H1 (cell line): ENCODE measurements at regions not wholly inside any gene's neighbourhood (a gene's known extent, or its start where the extent isn't known, plus 50 kb on each side); places are given as distances from the start of the nearest gene placed in this dataset.

Source experiments
- CTCF ChIA-PET: fragments of 300-600 bp; sonication (Branson Sonifier 250); formaldehyde crosslinking; loops from one replicate; lab custom pipeline; 2021; ENCODE audit not compliant: partially characterized antibody; lab: Charles Lee
- POLR2A ChIA-PET: fragments of 300-600 bp; sonication (Branson Sonifier 250); formaldehyde crosslinking; loops from one replicate; lab custom pipeline; 2021; ENCODE audit warnings: inconsistent platforms; ENCODE audit not compliant: partially characterized antibody; lab: Charles Lee
- DNase-seq, 2 experiments: peaks; one replicate each; pipeline versions ENCODE4 v3.0.0 to v3.0.0-alpha.2; 2010 to 2022; ENCODE audit warnings: low spot score in 2 of 2, low read depth in 1 of 2, mixed read lengths in 1 of 2
- FAIRE-seq: peaks from 2 replicates; lab custom pipeline; 2011; peaks lifted over from hg19 to GRCh38; lab: Jason Lieb, UNC
- H2AFZ ChIP-seq: 2 replicates; pipeline ENCODE4 v1.8.1; 2012; ENCODE audit warnings: low read length, inconsistent platforms
- H2AK5ac ChIP-seq: 2 replicates; pipeline ENCODE4 v1.6.1; 2013; ENCODE audit warnings: low read depth, low read length
- H2BK120ac ChIP-seq: replicated peaks from 2 replicates; pipeline ENCODE3; 2013; ENCODE audit warnings: low read depth, low read length, inconsistent platforms
- H2BK12ac ChIP-seq: 2 replicates; pipeline ENCODE4 v1.6.1; 2013; ENCODE audit warnings: low read depth, low read length
- H2BK15ac ChIP-seq: 2 replicates; pipeline ENCODE4 v1.6.1; 2013; ENCODE audit warnings: low read length
- H2BK20ac ChIP-seq: 2 replicates; pipeline ENCODE4 v1.6.1; 2013; ENCODE audit warnings: low read length
- H2BK5ac ChIP-seq: 2 replicates; pipeline ENCODE4 v1.6.1; 2013; ENCODE audit warnings: low read depth, low read length
- H3K14ac ChIP-seq: 2 replicates; pipeline ENCODE4 v1.6.1; 2013; ENCODE audit warnings: inconsistent platforms; ENCODE audit not compliant: insufficient read length
- H3K18ac ChIP-seq: 2 replicates; pipeline ENCODE4 v1.6.1; 2013; ENCODE audit warnings: low read length; ENCODE audit errors: extremely low read depth
- H3K23ac ChIP-seq: 2 replicates; pipeline ENCODE4 v1.6.1; 2013; ENCODE audit warnings: inconsistent platforms; ENCODE audit not compliant: insufficient read length
- H3K23me2 ChIP-seq: 2 replicates; pipeline ENCODE4 v1.6.1; 2013; ENCODE audit warnings: low read depth, low read length
- H3K27ac ChIP-seq: 2 replicates; pipeline ENCODE4 v1.6.1; 2011; ENCODE audit warnings: low read depth, low read length, inconsistent platforms
- H3K27me3 ChIP-seq, 4 experiments: replicated peaks in 1 of 4; 1 replicate in 1 of 4; 2 replicates in 3 of 4; pipeline versions ENCODE4 v1.6.1 to v1.8.1; 2011 to 2013; ENCODE audit warnings: low read length in 3 of 4, mild to moderate bottlenecking in 3 of 4, inconsistent platforms in 2 of 4, mixed read lengths in 2 of 4, moderate library complexity in 1 of 4; ENCODE audit not compliant: control insufficient read depth in 3 of 4, insufficient read depth in 3 of 4; ENCODE audit errors: extremely low read depth in 1 of 4
- H3K36me3 ChIP-seq, 4 experiments: 2 replicates each; pipeline versions ENCODE4 v1.6.1 to v1.8.1; 2011 to 2013; ENCODE audit warnings: mild to moderate bottlenecking in 4 of 4, low read length in 3 of 4, moderate library complexity in 2 of 4, control low read depth in 1 of 4, inconsistent platforms in 1 of 4; ENCODE audit not compliant: insufficient read depth in 4 of 4, control insufficient read depth in 2 of 4
- H3K4ac ChIP-seq: replicated peaks from 2 replicates; pipeline ENCODE3; 2013; ENCODE audit warnings: low read length, low read depth, mixed read lengths, inconsistent platforms; ENCODE audit not compliant: insufficient read length
- H3K4me1 ChIP-seq, 4 experiments: replicated peaks in 1 of 4; 1 replicate in 1 of 4; 2 replicates in 3 of 4; pipeline versions ENCODE4 v1.6.1 to v1.8.1; 2011 to 2013; ENCODE audit warnings: low read length in 3 of 4, inconsistent platforms in 2 of 4, mixed read lengths in 1 of 4; ENCODE audit not compliant: insufficient read depth in 4 of 4, control insufficient read depth in 3 of 4
- H3K4me2 ChIP-seq, 2 experiments: 2 replicates each; pipeline versions ENCODE4 v1.6.1 to v1.8.1; 2011 to 2013; ENCODE audit warnings: low read depth in 2 of 2, low read length in 2 of 2, control low read depth in 1 of 2, inconsistent platforms in 1 of 2, mild to moderate bottlenecking in 1 of 2; ENCODE audit not compliant: insufficient read depth in 1 of 2
- H3K4me3 ChIP-seq, 4 experiments: fragments of 200-600, 300-600 bp in 1 of 4; sonication (generic), shearing (Covaris generic), sonication (Bioruptor Twin) in 1 of 4; 2 replicates each; pipeline versions ENCODE4 v1.5.1 to v1.8.1; 2011 to 2016; ENCODE audit warnings: low read length in 4 of 4, low read depth in 3 of 4, control low read depth in 2 of 4, inconsistent platforms in 2 of 4, mild to moderate bottlenecking in 2 of 4, mixed read lengths in 1 of 4, moderate library complexity in 1 of 4; ENCODE audit not compliant: insufficient read depth in 2 of 4; ENCODE audit errors: extremely low read depth in 1 of 4
- H3K56ac ChIP-seq: replicated peaks from 2 replicates; pipeline ENCODE3; 2013; ENCODE audit warnings: low read depth, mild to moderate bottlenecking, mixed read lengths, low read length, inconsistent platforms; ENCODE audit not compliant: insufficient read length
- H3K79me1 ChIP-seq: 2 replicates; pipeline ENCODE4 v1.6.1; 2013; ENCODE audit warnings: low read depth, low read length, control low read depth
- H3K79me2 ChIP-seq, 2 experiments: 2 replicates each; pipeline versions ENCODE4 v1.6.1 to v1.8.1; 2012 to 2013; ENCODE audit warnings: low read length in 2 of 2, mild to moderate bottlenecking in 2 of 2, inconsistent platforms in 1 of 2; ENCODE audit not compliant: insufficient read depth in 2 of 2, control insufficient read depth in 1 of 2
- H3K9ac ChIP-seq, 4 experiments: replicated peaks in 1 of 4; 1 replicate in 1 of 4; 2 replicates in 3 of 4; pipeline versions ENCODE4 v1.6.1 to v1.8.1; 2011 to 2013; ENCODE audit warnings: low read depth in 3 of 4, low read length in 3 of 4, control low read depth in 2 of 4, mild to moderate bottlenecking in 2 of 4, moderate library complexity in 2 of 4, inconsistent platforms in 1 of 4; ENCODE audit errors: extremely low read depth in 1 of 4
- H3K9me3 ChIP-seq, 2 experiments: 2 replicates each; pipeline versions ENCODE4 v1.6.1 to v1.8.1; 2012 to 2013; ENCODE audit warnings: mild to moderate bottlenecking in 2 of 2, moderate library complexity in 2 of 2, control low read depth in 1 of 2, inconsistent platforms in 1 of 2, low read depth in 1 of 2, low read length in 1 of 2, mixed read lengths in 1 of 2; ENCODE audit not compliant: insufficient read depth in 2 of 2
- H4K20me1 ChIP-seq, 2 experiments: replicated peaks in 1 of 2; 2 replicates each; pipeline versions ENCODE3 to v1.8.1; 2011 to 2013; ENCODE audit warnings: inconsistent platforms in 2 of 2, low read length in 2 of 2, mild to moderate bottlenecking in 1 of 2; ENCODE audit not compliant: insufficient read depth in 2 of 2, control insufficient read depth in 1 of 2
- H4K5ac ChIP-seq: 2 replicates; pipeline ENCODE4 v1.6.1; 2013; ENCODE audit warnings: low read length, low read depth, mixed read lengths, inconsistent platforms; ENCODE audit not compliant: insufficient read length
- H4K8ac ChIP-seq: 2 replicates; pipeline ENCODE4 v1.8.0; 2013; ENCODE audit warnings: mild to moderate bottlenecking, moderate library complexity, low read length, inconsistent platforms; ENCODE audit not compliant: insufficient read depth; ENCODE audit errors: extremely low read depth
- H4K91ac ChIP-seq: replicated peaks from 2 replicates; pipeline ENCODE3; 2013; ENCODE audit warnings: low read length, mixed read lengths, inconsistent platforms; ENCODE audit not compliant: insufficient read length
- BACH1 ChIP-seq: IDR thresholded peaks from 2 replicates; pipeline ENCODE4 v1.6.1; 2012; ENCODE audit warnings: low read length, improper control_type of control experiment
- BCL11A ChIP-seq, 2 experiments: IDR thresholded peaks; one replicate each; pipeline ENCODE4 v1.6.1; 2011; ENCODE audit warnings: low read depth in 2 of 2, low read length in 2 of 2, mild to moderate bottlenecking in 2 of 2
- CBX8 ChIP-seq: fragments of 300-800, 300-1000 bp; sonication (generic); IDR thresholded peaks from 2 replicates; pipeline ENCODE4 v1.7.1; 2016; ENCODE audit warnings: low read depth, low read length, borderline replicate concordance
- JUND ChIP-seq: IDR thresholded peaks from 2 replicates; pipeline ENCODE4 v1.6.1; 2011; ENCODE audit warnings: mild to moderate bottlenecking, improper control_type of control experiment, low read length
- RAD21 ChIP-seq, 2 experiments: IDR thresholded peaks in 1 of 2; conservative IDR thresholded peaks in 1 of 2; 2 replicates each; pipeline ENCODE4 v1.6.1; 2011; ENCODE audit warnings: low read depth in 2 of 2, low read length in 2 of 2, improper control_type of control experiment in 1 of 2, inconsistent platforms in 1 of 2, mild to moderate bottlenecking in 1 of 2, moderate library complexity in 1 of 2
- RBBP5 ChIP-seq: IDR thresholded peaks from 2 replicates; pipeline ENCODE4 v1.7.1; 2012; ENCODE audit warnings: low read depth, mild to moderate bottlenecking, inconsistent platforms, low read length, moderate library complexity, borderline replicate concordance
- RNF2 ChIP-seq: fragments of 200-900, 300-1000 bp; sonication (generic); IDR thresholded peaks from 2 replicates; pipeline ENCODE4 v1.7.1; 2016; ENCODE audit warnings: borderline replicate concordance, low read depth, mild to moderate bottlenecking, antibody characterized with exemption, low read length; ENCODE audit not compliant: poor library complexity, severe bottlenecking; ENCODE audit errors: missing control alignments
- SIN3A ChIP-seq, 2 experiments: IDR thresholded peaks in 1 of 2; conservative IDR thresholded peaks in 1 of 2; 2 replicates each; pipeline ENCODE4 v1.6.1; 2011 to 2012; ENCODE audit warnings: low read length in 2 of 2, improper control_type of control experiment in 1 of 2, low read depth in 1 of 2, mild to moderate bottlenecking in 1 of 2
- SIX5 ChIP-seq: IDR thresholded peaks from 2 replicates; pipeline ENCODE4 v1.6.1; 2011; ENCODE audit warnings: mild to moderate bottlenecking, low read depth, low read length
- SP4 ChIP-seq: IDR thresholded peaks from 2 replicates; pipeline ENCODE4 v1.6.1; 2012; ENCODE audit warnings: low read length, inconsistent platforms
- TAF7 ChIP-seq: optimal IDR thresholded peaks from 2 replicates; pipeline ENCODE3; 2011; ENCODE audit warnings: low read depth, mild to moderate bottlenecking, inconsistent platforms, low read length, moderate library complexity, borderline replicate concordance
- TBP ChIP-seq: IDR thresholded peaks from 2 replicates; pipeline ENCODE4 v1.6.1; 2011; ENCODE audit warnings: low read depth, low read length, improper control_type of control experiment
- WGBS, 2 experiments: shearing (Covaris generic) in 1 of 2; methylation state at CpG; one replicate each; pipeline versions ENCODE4 v1.1.6 to v1.1.7; 2013 to 2015; ENCODE audit warnings: low lambda C conversion rate in 2 of 2, mixed read lengths in 2 of 2, inconsistent platforms in 1 of 2, low coverage in 1 of 2, missing lambda C conversion rate in 1 of 2; ENCODE audit not compliant: insufficient replicate concordance in 2 of 2, insufficient coverage in 1 of 2, insufficient read length in 1 of 2; ENCODE audit errors: extremely low coverage in 1 of 2, missing lambda C conversion rate in 1 of 2; 5-methylcytosine and 5-hydroxymethylcytosine counted together

- Histone ChIP-seq H2BK5ac (no peak overlapping the region), H2BK15ac (no peak overlapping the region), H4K20me1 (no peaks in the 10 kb centered on the region), H3K27ac (no peak overlapping the region), H2AFZ (0 out of 2 replicates have a peak overlapping the region, but pooled peaks have one; percentile 73), H2AK5ac (no peak overlapping the region), H3K14ac (no peak overlapping the region), H3K4me2 (no peak overlapping the region), H3K79me2 (no peaks in the 10 kb centered on the region), H2BK20ac (no peak overlapping the region), H4K8ac (no peak overlapping the region; the same call in 1 of the 2 replicates), H3K4ac (no peak overlapping the region), H2BK12ac (no peak overlapping the region), H3K36me3 (no peaks in the 10 kb centered on the region), H3K4me3 (no peak overlapping the region), H3K56ac (no peak overlapping the region), H4K91ac (no peak overlapping the region), H3K9ac (no peak overlapping the region), H4K5ac (no peak overlapping the region), H2BK120ac (no peak overlapping the region), H3K4me1 (no peaks in the 10 kb centered on the region), H3K18ac (no peak overlapping the region), H3K27me3 (no peaks in the 10 kb centered on the region), H3K23me2 (no peaks in the 10 kb centered on the region), H3K9me3 (no peaks in the 10 kb centered on the region), H3K79me1 (no peaks in the 10 kb centered on the region), H3K23ac (no peak overlapping the region)
- ChIA-PET CTCF (interaction anchor here (1.3 kb wide), 1 partner anchor 10 kb away, joined by 3 read pairs; no protein-coding TSS in a partner anchor), POLR2A (no interaction called here)
- WGBS, 2 experiments, result 89% methylated on average over 3 of the region's 3 CpGs; no CpG with 5 or more reads in 1 of the 2 experiments
- FAIRE-seq, result no peak
- no peak for DNase-seq
- TF ChIP-seq BACH1 (no peak), RNF2 (no peak), JUND (no peak), TBP (no peak), SP4 (no peak), RAD21 (IDR thresholded peaks at IDR 0.05 in 1 of 2, conservative IDR thresholded peaks at IDR 0.05 in 1 of 2; ENCODE audit: low read depth in 2 of 2, low read length in 2 of 2) (no peak), CBX8 (no peak), SIN3A (conservative IDR thresholded peaks at IDR 0.05 in 1 of 2, IDR thresholded peaks at IDR 0.05 in 1 of 2; ENCODE audit: low read depth in 1 of 2, low read length in 2 of 2) (no peak), TAF7 (no peak), RBBP5 (no peak), BCL11A (IDR thresholded peaks at IDR 0.05; ENCODE audit: low read depth in 2 of 2, low read length in 2 of 2) (no peak), SIX5 (no peak)
These were observed 462.4 kb upstream of the ACVR2A start for GRCh38 chr2:147382322-147382948.
